CD4-positive, alpha-beta T cell treated with Interleukin-4 for 4 hours (primary cell): ENCODE measurements at regions not wholly inside any gene's neighbourhood (a gene's known extent, or its start where the extent isn't known, plus 50 kb on each side); places are given as distances from the start of the nearest gene placed in this dataset.

ENCODE experiments used
- DNase-seq: peaks from one replicate; pipeline ENCODE4 v3.0.0-alpha.2; 2020

- no peak for DNase-seq
Observed at GRCh38 chr5:3891113-3891512, 295.5 kb downstream of the IRX1 start.

GRCh38 chr5:3893527-3893926, 297.9 kb downstream of the IRX1 start:
- DNase-seq = no peak

GRCh38 chr5:3893975-3894374, 298.3 kb downstream of the IRX1 start:
- no peak for DNase-seq

GRCh38 chr5:3896098-3896497, 300.5 kb downstream of the IRX1 start:
- DNase-seq = no peak

- no peak for DNase-seq
Observed at GRCh38 chr5:3899093-3899492, 303.5 kb downstream of the IRX1 start.

- no peak for DNase-seq
Observed at GRCh38 chr5:3904584-3904983, 309.0 kb downstream of the IRX1 start.

GRCh38 chr5:3905031-3905430, 309.4 kb downstream of the IRX1 start:
- no peak for DNase-seq

GRCh38 chr5:3905521-3905920, 309.9 kb downstream of the IRX1 start:
- DNase-seq = no peak

GRCh38 chr5:3911111-3911510, 315.5 kb downstream of the IRX1 start:
- DNase-seq = no peak

- no peak for DNase-seq
Observed at GRCh38 chr5:3911773-3912172, 316.1 kb downstream of the IRX1 start.

- DNase-seq = no peak
Observed at GRCh38 chr5:3912790-3913189, 317.2 kb downstream of the IRX1 start.

GRCh38 chr5:3913279-3913678, 317.6 kb downstream of the IRX1 start:
- no peak for DNase-seq

GRCh38 chr5:3925022-3925421, 329.4 kb downstream of the IRX1 start:
- no peak for DNase-seq

- DNase-seq = no peak
Observed at GRCh38 chr5:3925935-3926334, 330.3 kb downstream of the IRX1 start.

GRCh38 chr5:3929799-3930198, 334.2 kb downstream of the IRX1 start:
- DNase-seq = no peak

- no peak for DNase-seq
Observed at GRCh38 chr5:3931976-3932375, 336.3 kb downstream of the IRX1 start.

GRCh38 chr5:3933536-3933935, 337.9 kb downstream of the IRX1 start:
- no peak for DNase-seq

- no peak for DNase-seq
Observed at GRCh38 chr5:3933966-3934365, 338.3 kb downstream of the IRX1 start.

GRCh38 chr5:3943859-3944258, 348.2 kb downstream of the IRX1 start:
- DNase-seq = no peak

GRCh38 chr5:3944930-3945329, 349.3 kb downstream of the IRX1 start:
- no peak for DNase-seq

- no peak for DNase-seq
Observed at GRCh38 chr5:3948838-3949237, 353.2 kb downstream of the IRX1 start.

- DNase-seq = no peak
Observed at GRCh38 chr5:3954199-3954598, 358.6 kb downstream of the IRX1 start.

GRCh38 chr5:3954633-3955032, 359.0 kb downstream of the IRX1 start:
- no peak for DNase-seq

- no peak for DNase-seq
Observed at GRCh38 chr5:3957658-3958057, 362.0 kb downstream of the IRX1 start.

- no peak for DNase-seq
Observed at GRCh38 chr5:3958389-3958788, 362.8 kb downstream of the IRX1 start.

GRCh38 chr5:3962113-3962512, 366.5 kb downstream of the IRX1 start:
- no peak for DNase-seq
